Right ventricle myocardium inferior (tissue), 1 donor: ENCODE measurements at regions not wholly inside any gene's neighbourhood (a gene's known extent, or its start where the extent isn't known, plus 50 kb on each side); places are given as distances from the start of the nearest gene placed in this dataset.

ENCODE experiments used
- ATAC-seq: fragments of 200-7000 bp; cut with Tn5 transposase; one replicate; pipeline ENCODE4 v1.9.1; 2020; ENCODE audit warnings: mild to moderate bottlenecking, moderate library complexity
- DNase-seq: peaks from one replicate; pipeline ENCODE4 v3.0.0; 2021; ENCODE audit errors: missing footprints
- intact Hi-C: fragments of 100-400 bp; cut with DNase I; formaldehyde crosslinking; loops from one replicate; pipeline ENCODE4 v1.11.0; 2022
- donor health status: DM: no; HTN: yes; CAD: no; lungs with severe emphysema.

- intact Hi-C loops: no loop called here
- no peak for DNase-seq
- ATAC-seq: no peak
These were observed 139.5 kb downstream of the KIF18A start for GRCh38 chr11:27968461-27968860.

GRCh38 chr11:27965559-27965958, 142.4 kb downstream of the KIF18A start:
- intact Hi-C loops: no loop called here
- DNase-seq: no peak
- no peak for ATAC-seq

GRCh38 chr11:27963370-27963769, 144.6 kb downstream of the KIF18A start:
- intact Hi-C loops: no loop called here
- no peak for DNase-seq
- no peak for ATAC-seq

GRCh38 chr11:27949951-27950738, 157.8 kb downstream of the KIF18A start:
- DNase-seq (no peak), ATAC-seq (no peak)
- intact Hi-C loops: no loop called here

- ATAC-seq (no peak), DNase-seq (no peak)
- intact Hi-C loops: no loop called here
These were observed 162.6 kb downstream of the KIF18A start for GRCh38 chr11:27945348-27945747.

- DNase-seq (no peak), ATAC-seq (no peak)
- intact Hi-C loops: no loop called here
These were observed 169.9 kb downstream of the KIF18A start for GRCh38 chr11:27938011-27938410.

- intact Hi-C loops: no loop called here
- DNase-seq (no peak), ATAC-seq (no peak)
These were observed 173.2 kb downstream of the KIF18A start for GRCh38 chr11:27934830-27935145.

- ATAC-seq: no peak
- intact Hi-C loops: no loop called here
- DNase-seq: no peak
These were observed 173.7 kb downstream of the KIF18A start for GRCh38 chr11:27933992-27934829.

- no peak for ATAC-seq
- DNase-seq: no peak
- intact Hi-C loops: no loop called here
These were observed 176.2 kb downstream of the KIF18A start for GRCh38 chr11:27931770-27932169.

- intact Hi-C loops: no loop called here
- ATAC-seq (no peak), DNase-seq (no peak)
These were observed 177.0 kb downstream of the KIF18A start for GRCh38 chr11:27930946-27931345.

- ATAC-seq (no peak), DNase-seq (no peak)
- intact Hi-C loops: no loop called here
These were observed 179.1 kb downstream of the KIF18A start for GRCh38 chr11:27928809-27929208.

- DNase-seq (no peak), ATAC-seq (no peak)
- intact Hi-C loops: no loop called here
These were observed 180.9 kb downstream of the KIF18A start for GRCh38 chr11:27926981-27927481.

- intact Hi-C loops: no loop called here
- ATAC-seq (no peak), DNase-seq (no peak)
These were observed 181.5 kb downstream of the KIF18A start for GRCh38 chr11:27926486-27926885.

GRCh38 chr11:27921472-27921871, 186.5 kb downstream of the KIF18A start:
- DNase-seq (no peak), ATAC-seq (no peak)
- intact Hi-C loops: no loop called here

GRCh38 chr11:27916541-27917100, 191.3 kb downstream of the KIF18A start:
- intact Hi-C loops: no loop called here
- no peak for ATAC-seq
- no peak for DNase-seq

GRCh38 chr11:27914080-27914479, 193.9 kb downstream of the KIF18A start:
- intact Hi-C loops: no loop called here
- DNase-seq (no peak), ATAC-seq (no peak)

- intact Hi-C loops: no loop called here
- ATAC-seq (no peak), DNase-seq (no peak)
These were observed 194.3 kb downstream of the KIF18A start for GRCh38 chr11:27913650-27914049.

GRCh38 chr11:27912916-27913315, 195.0 kb downstream of the KIF18A start:
- ATAC-seq (no peak), DNase-seq (no peak)
- intact Hi-C loops: no loop called here

GRCh38 chr11:27910186-27910931, 197.6 kb downstream of the KIF18A start:
- intact Hi-C loops: no loop called here
- DNase-seq: no peak

More at GRCh38 chr11:27910186-27910931, 197.6 kb downstream of the KIF18A start:
- ATAC-seq: no peak
